HepG2 (cell line): ENCODE measurements at regions not wholly inside any gene's neighbourhood (a gene's known extent, or its start where the extent isn't known, plus 50 kb on each side); places are given as distances from the start of the nearest gene placed in this dataset.

Source experiments
- AGO2 ChIP-seq: fragments of 200-400 bp; formaldehyde crosslinking; optimal IDR thresholded peaks from 2 replicates; pipeline ENCODE3; 2017; ENCODE audit warnings: mild to moderate bottlenecking, low read depth, low read length, moderate library complexity
- ATF7-NPFF ChIP-seq: sonication (generic); formaldehyde crosslinking; IDR thresholded peaks from 2 replicates; pipeline ENCODE4 v1.8.1; 2023; ENCODE audit warnings: mild to moderate bottlenecking, low read depth, missing genetic modification reagents, moderate library complexity
- HNRNPUL1 ChIP-seq: fragments of 200-400 bp; formaldehyde crosslinking; IDR thresholded peaks from 2 replicates; pipeline ENCODE4 v1.6.1; 2017; ENCODE audit warnings: low read depth, mild to moderate bottlenecking, low read length, moderate library complexity
- MAZ ChIP-seq, 2 experiments: sonication (generic) in 1 of 2; formaldehyde crosslinking in 1 of 2; IDR thresholded peaks; 2 replicates each; pipeline versions ENCODE4 v1.5.0 to v1.6.1; 2012 to 2020; ENCODE audit warnings: low read depth in 2 of 2, mild to moderate bottlenecking in 2 of 2, borderline replicate concordance in 1 of 2, improper control_type of control experiment in 1 of 2, low read length in 1 of 2, missing genetic modification reagents in 1 of 2, moderate library complexity in 1 of 2
- MEIS2 ChIP-seq: sonication (generic); formaldehyde crosslinking; IDR thresholded peaks from 2 replicates; pipeline ENCODE4 v1.9.0; 2021; ENCODE audit warnings: mild to moderate bottlenecking, missing genetic modification reagents
- SALL2 ChIP-seq: sonication (generic); formaldehyde crosslinking; IDR thresholded peaks from 2 replicates; pipeline ENCODE4 v1.8.1; 2023; ENCODE audit warnings: mild to moderate bottlenecking, missing genetic modification reagents, inconsistent platforms
- SMYD3 ChIP-seq: sonication (generic); formaldehyde crosslinking; IDR thresholded peaks from 2 replicates; pipeline ENCODE4 v1.8.1; 2023; ENCODE audit warnings: mild to moderate bottlenecking, missing genetic modification reagents
- SRSF9 ChIP-seq: fragments of 200-400 bp; formaldehyde crosslinking; IDR thresholded peaks from 2 replicates; pipeline ENCODE4 v1.6.1; 2018; ENCODE audit warnings: borderline replicate concordance, mild to moderate bottlenecking, low read depth, low read length; ENCODE audit not compliant: insufficient read depth, poor library complexity, severe bottlenecking
- TCF7L2 ChIP-seq: IDR thresholded peaks from 2 replicates; pipeline ENCODE4 v1.6.1; 2011; ENCODE audit warnings: mild to moderate bottlenecking, low read depth, low read length, moderate library complexity
- TF ChIP-seq, protein P1 (sequence below): sonication (generic); formaldehyde crosslinking; conservative IDR thresholded peaks from 2 replicates; pipeline ENCODE4 v1.8.0; 2022; ENCODE audit warnings: missing genetic modification reagents
- TF ChIP-seq, protein P2 (sequence below): sonication (generic); formaldehyde crosslinking; IDR thresholded peaks from 2 replicates; pipeline ENCODE4 v1.8.0; 2023; ENCODE audit warnings: mild to moderate bottlenecking, missing genetic modification reagents

DNA sequence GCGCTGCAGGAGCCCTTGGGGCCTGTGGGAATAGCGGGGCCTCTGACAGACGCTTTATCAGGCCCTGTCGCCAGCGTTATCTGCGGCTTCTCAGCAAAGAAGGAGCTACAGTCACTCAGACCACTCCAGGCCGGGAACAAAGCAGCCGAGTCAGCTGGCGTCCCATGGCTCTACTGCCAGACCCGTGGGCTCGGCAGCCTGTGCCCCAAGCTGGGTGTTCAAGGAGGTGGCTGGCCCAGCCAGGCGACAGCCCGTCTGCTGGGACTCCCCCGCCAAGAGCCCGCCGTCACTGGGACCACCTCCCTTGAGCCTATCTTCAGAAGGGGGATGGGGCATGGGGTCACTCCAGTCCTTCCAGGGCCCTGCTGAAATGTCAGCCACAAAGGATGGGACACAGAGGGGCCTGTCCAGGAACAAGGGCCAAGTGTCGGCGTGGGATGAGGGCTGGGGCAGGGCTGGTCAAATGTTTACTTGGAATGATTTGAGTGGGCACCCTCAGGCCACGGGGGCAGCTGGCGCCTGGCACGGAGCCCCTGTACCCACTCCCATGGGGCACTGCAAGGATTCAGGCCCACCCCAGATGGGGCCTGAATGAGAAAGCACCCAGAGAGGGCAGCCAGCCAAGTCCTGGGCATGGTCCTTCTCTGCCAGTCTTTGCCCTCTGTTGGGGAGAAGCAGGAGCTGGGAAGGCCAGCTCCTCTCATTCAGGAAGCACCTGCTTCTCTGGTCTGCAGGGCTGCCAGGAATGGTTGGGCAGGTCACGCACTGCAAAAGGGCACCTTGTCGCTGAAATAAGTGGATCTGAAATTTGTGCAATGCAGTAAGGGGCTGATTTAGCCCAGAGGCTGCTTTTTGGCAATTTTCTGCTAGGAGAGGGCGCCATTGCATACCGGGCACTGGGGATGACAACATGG lies 148.3 kb downstream of the SMAD6 start (continued):
- TF ChIP-seq TCF7L2 (no peak), MAZ (IDR thresholded peaks at IDR 0.05; ENCODE audit: borderline replicate concordance, low read depth, low read length) (no peak), MAZ (CRISPR knock-in tag; IDR thresholded peaks at IDR 0.05; ENCODE audit: low read depth) (no peak), AGO2 (no peak), SRSF9 (no peak), SMYD3 (CRISPR knock-in tag) (no peak), SALL2 (CRISPR knock-in tag) (no peak), HNRNPUL1 (no peak), MEIS2 (CRISPR knock-in tag) (no peak), ATF7-NPFF (CRISPR knock-in tag) (no peak)
- TF ChIP-seq, protein P1, sequence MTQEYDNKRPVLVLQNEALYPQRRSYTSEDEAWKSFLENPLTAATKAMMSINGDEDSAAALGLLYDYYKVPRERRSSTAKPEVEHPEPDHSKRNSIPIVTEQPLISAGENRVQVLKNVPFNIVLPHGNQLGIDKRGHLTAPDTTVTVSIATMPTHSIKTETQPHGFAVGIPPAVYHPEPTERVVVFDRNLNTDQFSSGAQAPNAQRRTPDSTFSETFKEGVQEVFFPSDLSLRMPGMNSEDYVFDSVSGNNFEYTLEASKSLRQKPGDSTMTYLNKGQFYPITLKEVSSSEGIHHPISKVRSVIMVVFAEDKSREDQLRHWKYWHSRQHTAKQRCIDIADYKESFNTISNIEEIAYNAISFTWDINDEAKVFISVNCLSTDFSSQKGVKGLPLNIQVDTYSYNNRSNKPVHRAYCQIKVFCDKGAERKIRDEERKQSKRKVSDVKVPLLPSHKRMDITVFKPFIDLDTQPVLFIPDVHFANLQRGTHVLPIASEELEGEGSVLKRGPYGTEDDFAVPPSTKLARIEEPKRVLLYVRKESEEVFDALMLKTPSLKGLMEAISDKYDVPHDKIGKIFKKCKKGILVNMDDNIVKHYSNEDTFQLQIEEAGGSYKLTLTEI, result no peak
- TF ChIP-seq, protein P2, sequence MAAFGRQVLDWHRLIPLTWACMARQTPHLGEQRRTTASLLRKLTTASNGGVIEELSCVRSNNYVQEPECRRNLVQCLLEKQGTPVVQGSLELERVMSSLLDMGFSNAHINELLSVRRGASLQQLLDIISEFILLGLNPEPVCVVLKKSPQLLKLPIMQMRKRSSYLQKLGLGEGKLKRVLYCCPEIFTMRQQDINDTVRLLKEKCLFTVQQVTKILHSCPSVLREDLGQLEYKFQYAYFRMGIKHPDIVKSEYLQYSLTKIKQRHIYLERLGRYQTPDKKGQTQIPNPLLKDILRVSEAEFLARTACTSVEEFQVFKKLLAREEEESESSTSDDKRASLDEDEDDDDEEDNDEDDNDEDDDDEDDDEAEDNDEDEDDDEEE (CRISPR knock-in tag), result no peak
